ENCODE measurements at regions not wholly inside any gene's neighbourhood (a gene's known extent, or its start where the extent isn't known, plus 50 kb on each side); places are given as distances from the start of the nearest gene placed in this dataset.

- TF ChIP-seq EZH2 (IDR thresholded peaks at IDR 0.05; ENCODE audit: borderline replicate concordance, low read length) (no peak), CTCF (conservative IDR thresholded peaks at IDR 0.05 in 1 of 2, IDR thresholded peaks at IDR 0.05 in 1 of 2; ENCODE audit: extremely low read depth in 1 of 2, insufficient read depth in 1 of 2, low read depth in 1 of 2, low read length in 2 of 2) (no peak)
These were observed 163.6 kb upstream of the PARP11 start for GRCh38 chr12:4036671-4037271.
